Keratinocyte (primary cell): ENCODE measurements at regions not wholly inside any gene's neighbourhood (a gene's known extent, or its start where the extent isn't known, plus 50 kb on each side); places are given as distances from the start of the nearest gene placed in this dataset.

Source experiments
- CTCF ChIP-seq, 3 experiments: IDR thresholded peaks in 1 of 3; conservative IDR thresholded peaks in 1 of 3; optimal IDR thresholded peaks in 1 of 3; 2 replicates in 2 of 3; 3 replicates in 1 of 3; pipeline versions ENCODE3 to v1.5.1; 2011; ENCODE audit warnings: low read length in 3 of 3, mild to moderate bottlenecking in 3 of 3, moderate library complexity in 2 of 3, control low read depth in 1 of 3, inconsistent platforms in 1 of 3; ENCODE audit not compliant: insufficient read depth in 2 of 3; ENCODE audit errors: extremely low read depth in 1 of 3
- EZH2 ChIP-seq: IDR thresholded peaks from one replicate; pipeline ENCODE4 v1.6.1; 2012; ENCODE audit warnings: inconsistent platforms, mild to moderate bottlenecking, low read length, moderate library complexity

GRCh38 chr12:25419595-25419994, 133.5 kb downstream of the LMNTD1 start:
- TF ChIP-seq EZH2 (no peak), CTCF (optimal IDR thresholded peaks at IDR 0.05 in 1 of 3, IDR thresholded peaks at IDR 0.05 in 1 of 3, conservative IDR thresholded peaks at IDR 0.05 in 1 of 3; ENCODE audit: extremely low read depth in 1 of 3, insufficient read depth in 2 of 3, low read length in 3 of 3) (no peak)
